ENCODE measurements at regions not wholly inside any gene's neighbourhood (a gene's known extent, or its start where the extent isn't known, plus 50 kb on each side); places are given as distances from the start of the nearest gene placed in this dataset.
"Not testable (repeated sequence)": the region's sequence is repeated elsewhere in the genome, so short reads cannot be mapped to it uniquely, and the experiment has no call there.

DNA sequence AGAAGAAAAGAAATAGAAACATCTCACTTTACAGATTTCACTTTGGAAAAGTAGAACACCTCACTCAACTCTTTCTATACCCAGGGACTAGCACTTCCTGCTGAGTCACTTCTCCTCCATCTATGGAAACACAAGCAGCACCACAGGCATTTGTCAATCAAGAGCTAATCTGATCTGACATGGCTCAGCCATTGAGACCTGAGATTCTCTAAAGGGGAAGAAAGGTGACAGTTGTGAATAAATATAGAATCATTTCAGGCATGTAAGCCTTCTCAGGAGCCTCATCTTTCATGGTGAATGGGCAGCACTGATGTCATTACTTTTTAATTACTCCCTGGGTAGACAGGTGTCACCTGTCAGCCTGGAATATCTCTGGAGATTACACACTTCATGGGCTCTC, 559.8 kb downstream of the HINT1 start:
- TF ChIP-seq EZH2phosphoT487 (IDR thresholded peaks at IDR 0.05; ENCODE audit: borderline replicate concordance) = no peak
- TF ChIP-seq, protein P1, sequence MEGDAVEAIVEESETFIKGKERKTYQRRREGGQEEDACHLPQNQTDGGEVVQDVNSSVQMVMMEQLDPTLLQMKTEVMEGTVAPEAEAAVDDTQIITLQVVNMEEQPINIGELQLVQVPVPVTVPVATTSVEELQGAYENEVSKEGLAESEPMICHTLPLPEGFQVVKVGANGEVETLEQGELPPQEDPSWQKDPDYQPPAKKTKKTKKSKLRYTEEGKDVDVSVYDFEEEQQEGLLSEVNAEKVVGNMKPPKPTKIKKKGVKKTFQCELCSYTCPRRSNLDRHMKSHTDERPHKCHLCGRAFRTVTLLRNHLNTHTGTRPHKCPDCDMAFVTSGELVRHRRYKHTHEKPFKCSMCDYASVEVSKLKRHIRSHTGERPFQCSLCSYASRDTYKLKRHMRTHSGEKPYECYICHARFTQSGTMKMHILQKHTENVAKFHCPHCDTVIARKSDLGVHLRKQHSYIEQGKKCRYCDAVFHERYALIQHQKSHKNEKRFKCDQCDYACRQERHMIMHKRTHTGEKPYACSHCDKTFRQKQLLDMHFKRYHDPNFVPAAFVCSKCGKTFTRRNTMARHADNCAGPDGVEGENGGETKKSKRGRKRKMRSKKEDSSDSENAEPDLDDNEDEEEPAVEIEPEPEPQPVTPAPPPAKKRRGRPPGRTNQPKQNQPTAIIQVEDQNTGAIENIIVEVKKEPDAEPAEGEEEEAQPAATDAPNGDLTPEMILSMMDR (conservative IDR thresholded peaks at IDR 0.05; ENCODE audit: low read length) = no peak
- Histone ChIP-seq H3F3A (ENCODE audit: low read depth) (no peaks in the 10 kb centered on the region), H3K79me2 (ENCODE audit: insufficient read depth, low read length) (no peaks in the 10 kb centered on the region), H3K4me1 (ENCODE audit: insufficient read depth, low read length, poor library complexity, severe bottlenecking) (no peaks in the 10 kb centered on the region), H3K9me3 (ENCODE audit: insufficient read depth, low read depth, low read length) (no peaks in the 10 kb centered on the region), H3K27me3 (ENCODE audit: insufficient read depth, low read length, poor library complexity, severe bottlenecking) (no peaks in the 10 kb centered on the region), H3K4me3 (ENCODE audit: low read length, poor library complexity, severe bottlenecking) (no peak overlapping the region), H3K36me3 (ENCODE audit: insufficient read depth, low read length) (no peaks in the 10 kb centered on the region), H4K20me1 (ENCODE audit: insufficient read depth, low read length, poor library complexity, severe bottlenecking) (no peaks in the 10 kb centered on the region), H3K9ac (ENCODE audit: low read depth, low read length, poor library complexity, severe bottlenecking) (no peak overlapping the region), H3K9me2 (replicated peaks; ENCODE audit: low read depth, low read length) (no peaks in the 10 kb centered on the region), H3K4me2 (ENCODE audit: low read depth, low read length, poor library complexity, severe bottlenecking) (no peak overlapping the region), H2AFZ (ENCODE audit: low read length) (no peak overlapping the region)

DNA sequence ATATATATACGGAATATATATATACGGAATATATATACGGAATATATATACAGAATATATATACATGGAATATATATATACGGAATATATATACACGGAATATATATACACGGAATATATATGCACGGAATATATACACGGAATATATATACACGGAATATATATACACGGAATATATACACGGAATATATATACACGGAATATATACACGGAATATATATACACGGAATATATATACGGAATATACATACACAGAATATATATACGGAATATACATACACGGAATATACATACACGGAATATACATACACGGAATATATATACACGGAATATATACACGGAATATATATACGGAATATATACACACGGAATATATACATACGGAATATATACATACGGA, 568.4 kb downstream of the HINT1 start:
- not testable (repeated sequence) for H3K4me1 ChIP-seq (ENCODE audit: insufficient read depth, low read length, poor library complexity, severe bottlenecking); H3K9me3 ChIP-seq (ENCODE audit: insufficient read depth, low read depth, low read length)

DNA sequence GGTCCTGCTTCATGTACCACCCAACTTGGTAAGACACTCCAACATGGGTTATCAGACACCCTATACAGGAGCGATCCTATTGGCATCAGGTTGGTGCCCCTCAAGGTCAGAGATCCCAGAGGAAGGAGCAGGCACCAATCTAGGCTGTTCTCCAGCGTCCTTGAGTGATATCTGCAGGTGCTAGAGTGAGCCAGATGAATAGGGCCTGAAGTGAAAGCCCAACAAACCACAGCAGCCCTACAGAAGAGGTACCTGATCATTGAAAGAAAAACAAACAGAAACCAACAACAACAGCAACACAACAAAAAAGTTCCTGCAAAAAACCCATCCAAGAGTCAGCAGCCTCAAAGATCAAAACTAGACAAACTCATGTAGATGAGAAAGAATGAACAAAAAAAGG, 584.8 kb downstream of the HINT1 start:
- H3F3A ChIP-seq (ENCODE audit: low read depth) = no peaks in the 10 kb centered on the region
- no peaks in the 10 kb centered on the region for H3K79me2 ChIP-seq (ENCODE audit: insufficient read depth, low read length)
- no peak for TF ChIP-seq EZH2phosphoT487 (IDR thresholded peaks at IDR 0.05; ENCODE audit: borderline replicate concordance)
- TF ChIP-seq, protein P1 (conservative IDR thresholded peaks at IDR 0.05; ENCODE audit: low read length) = no peak
- H3K9me2 ChIP-seq (replicated peaks; ENCODE audit: low read depth, low read length) = no peaks in the 10 kb centered on the region
- no peak overlapping the region for H3K4me2 ChIP-seq (ENCODE audit: low read depth, low read length, poor library complexity, severe bottlenecking)
- no peaks in the 10 kb centered on the region for H3K27me3 ChIP-seq (ENCODE audit: insufficient read depth, low read length, poor library complexity, severe bottlenecking)
- no peaks in the 10 kb centered on the region for H3K9me3 ChIP-seq (ENCODE audit: insufficient read depth, low read depth, low read length)
- H3K36me3 ChIP-seq (ENCODE audit: insufficient read depth, low read length) = no peaks in the 10 kb centered on the region
- H3K4me3 ChIP-seq (ENCODE audit: low read length, poor library complexity, severe bottlenecking) = no peak overlapping the region
- H3K9ac ChIP-seq (ENCODE audit: low read depth, low read length, poor library complexity, severe bottlenecking) = no peak overlapping the region
- H3K4me1 ChIP-seq (ENCODE audit: insufficient read depth, low read length, poor library complexity, severe bottlenecking) = no peaks in the 10 kb centered on the region
- H4K20me1 ChIP-seq (ENCODE audit: insufficient read depth, low read length, poor library complexity, severe bottlenecking) = no peaks in the 10 kb centered on the region
- H2AFZ ChIP-seq (ENCODE audit: low read length) = no peak overlapping the region

More for the DNA sequence above, 568.4 kb downstream of the HINT1 start:
- H2AFZ ChIP-seq (ENCODE audit: low read length); H4K20me1 ChIP-seq (ENCODE audit: insufficient read depth, low read length, poor library complexity, severe bottlenecking); H3K9ac ChIP-seq (ENCODE audit: low read depth, low read length, poor library complexity, severe bottlenecking); H3F3A ChIP-seq (ENCODE audit: low read depth); H3K9me2 ChIP-seq (replicated peaks; ENCODE audit: low read depth, low read length); H3K36me3 ChIP-seq (ENCODE audit: insufficient read depth, low read length); H3K4me2 ChIP-seq (ENCODE audit: low read depth, low read length, poor library complexity, severe bottlenecking); H3K79me2 ChIP-seq (ENCODE audit: insufficient read depth, low read length); H3K27me3 ChIP-seq (ENCODE audit: insufficient read depth, low read length, poor library complexity, severe bottlenecking); H3K4me3 ChIP-seq (ENCODE audit: low read length, poor library complexity, severe bottlenecking): not testable (repeated sequence)

DNA sequence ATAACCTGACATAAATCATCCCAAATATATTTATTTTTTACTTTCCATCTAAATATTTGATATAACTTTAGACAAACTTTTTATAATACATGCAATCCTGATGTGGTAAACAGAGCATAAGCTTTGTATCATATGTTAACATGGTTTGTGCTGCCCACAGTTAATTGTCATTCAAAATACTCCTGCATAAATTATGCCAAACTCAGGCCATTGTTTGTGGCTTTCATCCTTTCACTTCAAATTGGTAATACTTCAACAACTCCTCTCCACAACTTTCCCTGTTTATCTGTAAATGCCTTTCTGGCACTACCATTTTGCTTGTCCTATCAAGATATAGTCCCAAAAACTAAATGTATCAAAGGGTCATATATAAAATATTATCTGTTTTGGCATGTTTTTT, 586.7 kb downstream of the HINT1 start:
- Histone ChIP-seq H2AFZ (ENCODE audit: low read length) (no peak overlapping the region), H3K27me3 (ENCODE audit: insufficient read depth, low read length, poor library complexity, severe bottlenecking) (no peaks in the 10 kb centered on the region), H3K9me3 (ENCODE audit: insufficient read depth, low read depth, low read length) (no peaks in the 10 kb centered on the region), H3K79me2 (ENCODE audit: insufficient read depth, low read length) (no peaks in the 10 kb centered on the region), H3K4me2 (ENCODE audit: low read depth, low read length, poor library complexity, severe bottlenecking) (no peak overlapping the region), H3K36me3 (ENCODE audit: insufficient read depth, low read length) (no peaks in the 10 kb centered on the region), H3K9ac (ENCODE audit: low read depth, low read length, poor library complexity, severe bottlenecking) (no peak overlapping the region), H3K9me2 (replicated peaks; ENCODE audit: low read depth, low read length) (no peaks in the 10 kb centered on the region), H3F3A (ENCODE audit: low read depth) (no peaks in the 10 kb centered on the region), H3K4me3 (ENCODE audit: low read length, poor library complexity, severe bottlenecking) (no peak overlapping the region), H3K4me1 (ENCODE audit: insufficient read depth, low read length, poor library complexity, severe bottlenecking) (no peaks in the 10 kb centered on the region), H4K20me1 (ENCODE audit: insufficient read depth, low read length, poor library complexity, severe bottlenecking) (no peaks in the 10 kb centered on the region)
- TF ChIP-seq, protein P1 (conservative IDR thresholded peaks at IDR 0.05; ENCODE audit: low read length) = no peak
- TF ChIP-seq EZH2phosphoT487 (IDR thresholded peaks at IDR 0.05; ENCODE audit: borderline replicate concordance) = no peak
